PC-9 (cell line): ENCODE measurements at regions not wholly inside any gene's neighbourhood (a gene's known extent, or its start where the extent isn't known, plus 50 kb on each side); places are given as distances from the start of the nearest gene placed in this dataset.

Experiments used
- BruUV-seq: library from RNA; stranded (reverse); fragments of 400-500 nt; replicated peaks from 2 replicates; lab custom pipeline; 2021; lab: Mats Ljungman, UMichigan
- CTCF ChIA-PET: fragments of 300-600 bp; sonication (Branson Sonifier 250); formaldehyde crosslinking; loops from one replicate; lab custom pipeline; 2022; ENCODE audit warnings: antibody characterized with exemption; lab: Charles Lee
- POLR2A ChIA-PET: fragments of 300-600 bp; sonication (Branson Sonifier 250); formaldehyde crosslinking; loops from one replicate; lab custom pipeline; 2022; ENCODE audit warnings: antibody characterized with exemption; ENCODE audit not compliant: unreplicated experiment; lab: Charles Lee
- DNase-seq, 2 experiments: peaks; one replicate each; pipeline versions ENCODE4 v3.0.0 to v3.0.0-alpha.2; 2015 to 2022; ENCODE audit warnings: mixed read lengths in 1 of 2
- H2AFZ ChIP-seq: fragments of 200-600 bp; sonication (generic); 2 replicates; pipeline ENCODE4 v1.8.1; 2017; ENCODE audit warnings: antibody characterized with exemption
- H3F3A ChIP-seq: fragments of 200-600 bp; sonication (generic); 2 replicates; pipeline ENCODE4 v1.8.1; 2017; ENCODE audit warnings: antibody characterized with exemption, mild to moderate bottlenecking, low read depth; ENCODE audit not compliant: insufficient read depth
- H3K27ac ChIP-seq: fragments of 200-600 bp; sonication (generic); 2 replicates; pipeline ENCODE4 v1.6.1; 2016; ENCODE audit warnings: mixed run types
- H3K27me3 ChIP-seq: fragments of 200-600 bp; sonication (generic); 2 replicates; pipeline ENCODE4 v1.6.1; 2016; ENCODE audit warnings: low read depth, mixed run types; ENCODE audit not compliant: insufficient read depth
- H3K36me3 ChIP-seq: fragments of 200-600 bp; sonication (generic); 2 replicates; pipeline ENCODE4 v1.6.1; 2016; ENCODE audit warnings: low read depth, mixed run types
- H3K4me1 ChIP-seq: fragments of 200-600 bp; sonication (generic); replicated peaks from 2 replicates; pipeline ENCODE4 v1.6.1; 2016; ENCODE audit warnings: mixed run types; ENCODE audit not compliant: insufficient read depth
- H3K4me2 ChIP-seq: fragments of 200-600 bp; sonication (generic); 2 replicates; pipeline ENCODE4 v1.6.1; 2017; ENCODE audit warnings: mixed run types
- H3K4me3 ChIP-seq: fragments of 200-600 bp; sonication (generic); 2 replicates; pipeline ENCODE4 v1.6.1; 2016; ENCODE audit warnings: mixed run types
- H3K79me2 ChIP-seq: fragments of 200-600 bp; sonication (generic); 2 replicates; pipeline ENCODE4 v1.6.1; 2017; ENCODE audit warnings: low read depth, mixed run types
- H3K9me2 ChIP-seq: fragments of 200-600 bp; sonication (generic); 2 replicates; pipeline ENCODE4 v1.8.1; 2017; ENCODE audit warnings: mild to moderate bottlenecking; ENCODE audit not compliant: insufficient read depth
- H3K9me3 ChIP-seq: fragments of 200-600 bp; sonication (generic); 2 replicates; pipeline ENCODE4 v1.8.1; 2016; ENCODE audit warnings: low read depth; ENCODE audit not compliant: insufficient read depth
- H4K20me1 ChIP-seq: fragments of 200-600 bp; sonication (generic); 2 replicates; pipeline ENCODE4 v1.8.1; 2017; ENCODE audit not compliant: insufficient read depth
- EZH2 ChIP-seq: fragments of 200-600 bp; sonication (generic); IDR thresholded peaks from 2 replicates; pipeline ENCODE4 v1.8.0; 2017; ENCODE audit warnings: antibody characterized with exemption, low read depth
- intact Hi-C: fragments of 100-400 bp; cut with micrococcal nuclease; formaldehyde crosslinking; loops from one replicate; pipeline ENCODE4 v1.10.0; 2022; ENCODE audit not compliant: unreplicated experiment
- TF ChIP-seq, protein P1 (sequence below): fragments of 200-600 bp; sonication (generic); conservative IDR thresholded peaks from 2 replicates; pipeline ENCODE4 v1.6.1; 2017; ENCODE audit warnings: mixed run types, antibody characterized with exemption, mild to moderate bottlenecking, moderate library complexity

- no peaks in the 10 kb centered on the region for H3K79me2 ChIP-seq
- no peaks in the 10 kb centered on the region for H3K9me3 ChIP-seq
- BruUV-seq = no TSS peak
- intact Hi-C loops = no loop called here
- H3K4me2 ChIP-seq = peak overlapping the region; percentile 61
- ChIA-PET POLR2A (no interaction called here), CTCF (no interaction called here)
- peak overlapping the region; percentile 35 for H3K4me3 ChIP-seq
- no peaks in the 10 kb centered on the region for H3K9me2 ChIP-seq
- no peaks in the 10 kb centered on the region for H3F3A ChIP-seq
- peak overlapping the region; percentile 67 for H2AFZ ChIP-seq
- no peaks in the 10 kb centered on the region for H3K27me3 ChIP-seq
- no peak for DNase-seq
- H3K36me3 ChIP-seq = no peaks in the 10 kb centered on the region
- no peaks in the 10 kb centered on the region for H4K20me1 ChIP-seq
- no peaks in the 10 kb centered on the region for H3K4me1 ChIP-seq
- TF ChIP-seq, protein P1, sequence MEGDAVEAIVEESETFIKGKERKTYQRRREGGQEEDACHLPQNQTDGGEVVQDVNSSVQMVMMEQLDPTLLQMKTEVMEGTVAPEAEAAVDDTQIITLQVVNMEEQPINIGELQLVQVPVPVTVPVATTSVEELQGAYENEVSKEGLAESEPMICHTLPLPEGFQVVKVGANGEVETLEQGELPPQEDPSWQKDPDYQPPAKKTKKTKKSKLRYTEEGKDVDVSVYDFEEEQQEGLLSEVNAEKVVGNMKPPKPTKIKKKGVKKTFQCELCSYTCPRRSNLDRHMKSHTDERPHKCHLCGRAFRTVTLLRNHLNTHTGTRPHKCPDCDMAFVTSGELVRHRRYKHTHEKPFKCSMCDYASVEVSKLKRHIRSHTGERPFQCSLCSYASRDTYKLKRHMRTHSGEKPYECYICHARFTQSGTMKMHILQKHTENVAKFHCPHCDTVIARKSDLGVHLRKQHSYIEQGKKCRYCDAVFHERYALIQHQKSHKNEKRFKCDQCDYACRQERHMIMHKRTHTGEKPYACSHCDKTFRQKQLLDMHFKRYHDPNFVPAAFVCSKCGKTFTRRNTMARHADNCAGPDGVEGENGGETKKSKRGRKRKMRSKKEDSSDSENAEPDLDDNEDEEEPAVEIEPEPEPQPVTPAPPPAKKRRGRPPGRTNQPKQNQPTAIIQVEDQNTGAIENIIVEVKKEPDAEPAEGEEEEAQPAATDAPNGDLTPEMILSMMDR = no peak
- no peak for TF ChIP-seq EZH2
- no peak overlapping the region for H3K27ac ChIP-seq
Observed at GRCh38 chr4:147056940-147057610, 111.4 kb upstream of the TTC29 start.

- POLR2A ChIA-PET = no interaction called here
- Histone ChIP-seq H3K4me2 (peak overlapping the region; percentile 61), H3K36me3 (no peaks in the 10 kb centered on the region), H4K20me1 (no peaks in the 10 kb centered on the region), H3K9me2 (no peaks in the 10 kb centered on the region), H3F3A (no peaks in the 10 kb centered on the region), H3K79me2 (no peaks in the 10 kb centered on the region), H3K9me3 (no peaks in the 10 kb centered on the region), H3K27me3 (no peaks in the 10 kb centered on the region), H2AFZ (peak overlapping the region; percentile 67), H3K4me1 (no peaks in the 10 kb centered on the region), H3K27ac (no peak overlapping the region), H3K4me3 (peak overlapping the region; percentile 35)
- TF ChIP-seq EZH2 = no peak
- TF ChIP-seq, protein P1 = no peak
- no TSS peak for BruUV-seq
- CTCF ChIA-PET = no interaction called here
- intact Hi-C loops = no loop called here
- DNase-seq = no peak
Observed at GRCh38 chr4:147057611-147058190, 112.0 kb upstream of the TTC29 start.

DNA sequence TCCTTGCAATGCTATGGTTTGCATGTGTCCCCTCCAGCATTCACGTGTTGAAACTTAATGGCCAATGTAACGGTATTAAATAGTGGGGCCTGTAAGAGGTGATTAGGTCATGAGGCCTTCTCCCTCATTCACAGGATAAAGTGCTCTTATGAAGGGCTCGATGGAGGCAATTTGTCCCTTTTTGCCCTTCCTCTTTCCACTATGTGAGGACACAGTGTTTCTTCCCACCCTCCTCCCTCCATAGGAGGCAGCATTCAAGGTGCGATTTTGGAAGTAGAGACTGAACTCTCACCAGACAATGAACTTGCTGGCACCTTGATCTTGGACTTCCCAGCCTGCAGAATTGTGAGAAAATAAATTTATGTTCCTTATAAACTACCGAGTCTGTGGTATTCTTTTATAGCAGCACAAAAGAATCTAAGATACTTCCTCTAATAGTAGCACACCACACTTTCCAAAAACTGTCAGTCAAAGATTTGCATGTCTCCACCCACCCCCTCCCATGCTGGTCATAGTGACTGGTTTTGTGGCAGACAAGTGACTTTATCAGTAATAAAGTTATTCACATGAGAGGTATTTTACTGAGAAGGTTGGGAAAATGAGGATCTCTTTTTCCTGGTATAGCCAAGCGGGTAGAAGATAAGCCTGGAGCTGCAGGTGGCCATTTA lies 113.5 kb upstream of the TTC29 start:
- H3K9me3 ChIP-seq = no peaks in the 10 kb centered on the region
- no peaks in the 10 kb centered on the region for H3K27me3 ChIP-seq
- intact Hi-C loops = no loop called here
- H3K27ac ChIP-seq = no peak overlapping the region
- TF ChIP-seq, protein P1 = no peak
- no peak for TF ChIP-seq EZH2
- H3F3A ChIP-seq = no peaks in the 10 kb centered on the region
- no peak overlapping the region for H2AFZ ChIP-seq
- no peak for DNase-seq
- ChIA-PET POLR2A (no interaction called here), CTCF (no interaction called here)
- no peak overlapping the region for H3K4me3 ChIP-seq
- H3K4me2 ChIP-seq = no peak overlapping the region
- no peaks in the 10 kb centered on the region for H3K79me2 ChIP-seq
- H3K4me1 ChIP-seq = no peaks in the 10 kb centered on the region
- no peaks in the 10 kb centered on the region for H3K36me3 ChIP-seq
- H3K9me2 ChIP-seq = no peaks in the 10 kb centered on the region
- BruUV-seq = no TSS peak
- H4K20me1 ChIP-seq = no peaks in the 10 kb centered on the region
